ENCODE measurements at regions not wholly inside any gene's neighbourhood (a gene's known extent, or its start where the extent isn't known, plus 50 kb on each side); places are given as distances from the start of the nearest gene placed in this dataset.

DNA sequence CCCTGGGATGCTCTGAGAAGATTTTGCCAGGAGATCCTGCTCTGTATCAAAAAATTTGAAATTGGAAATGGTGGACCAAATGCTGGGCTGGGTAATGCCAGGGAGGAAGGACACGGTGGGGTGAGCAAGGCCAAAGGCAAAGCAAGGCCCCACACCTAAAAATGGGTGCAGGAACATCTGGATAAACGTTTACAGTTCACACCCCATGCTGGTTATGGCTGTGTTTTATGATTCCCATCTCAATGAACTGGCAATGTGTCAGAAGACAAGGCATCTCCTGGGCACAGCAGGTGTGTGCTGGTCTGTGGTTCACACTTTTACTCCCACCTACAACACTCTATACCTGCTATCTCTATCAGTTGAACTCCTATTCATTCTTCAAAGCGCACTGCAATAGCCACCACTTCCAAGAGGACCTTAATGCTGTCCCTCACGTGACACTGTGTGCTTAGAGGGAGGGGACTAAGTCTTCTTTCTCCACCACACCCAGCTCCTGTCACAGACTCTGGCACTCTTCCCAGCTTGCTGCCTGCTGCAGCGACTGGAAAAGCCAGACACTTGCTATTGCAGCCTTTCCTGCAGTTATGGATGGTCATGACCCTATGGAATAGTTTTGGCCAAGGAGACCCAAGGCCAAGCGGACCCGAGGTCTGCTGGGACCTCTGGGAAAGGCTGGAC lies 277.5 kb downstream of the CTTN start:
- H3K27ac ChIP-seq: no peak overlapping the region
- no peaks in the 10 kb centered on the region for H3K36me3 ChIP-seq (replicated peaks)
- DNase-seq: no peak
- in situ Hi-C loops (cut with HindIII; ENCODE audit: low pct_ligation_motif_present, low sequenced_read_pairs): no loop called here
- H3K4me3 ChIP-seq (ENCODE audit: low read depth, low read length): no peak overlapping the region
- TF ChIP-seq, protein P1, sequence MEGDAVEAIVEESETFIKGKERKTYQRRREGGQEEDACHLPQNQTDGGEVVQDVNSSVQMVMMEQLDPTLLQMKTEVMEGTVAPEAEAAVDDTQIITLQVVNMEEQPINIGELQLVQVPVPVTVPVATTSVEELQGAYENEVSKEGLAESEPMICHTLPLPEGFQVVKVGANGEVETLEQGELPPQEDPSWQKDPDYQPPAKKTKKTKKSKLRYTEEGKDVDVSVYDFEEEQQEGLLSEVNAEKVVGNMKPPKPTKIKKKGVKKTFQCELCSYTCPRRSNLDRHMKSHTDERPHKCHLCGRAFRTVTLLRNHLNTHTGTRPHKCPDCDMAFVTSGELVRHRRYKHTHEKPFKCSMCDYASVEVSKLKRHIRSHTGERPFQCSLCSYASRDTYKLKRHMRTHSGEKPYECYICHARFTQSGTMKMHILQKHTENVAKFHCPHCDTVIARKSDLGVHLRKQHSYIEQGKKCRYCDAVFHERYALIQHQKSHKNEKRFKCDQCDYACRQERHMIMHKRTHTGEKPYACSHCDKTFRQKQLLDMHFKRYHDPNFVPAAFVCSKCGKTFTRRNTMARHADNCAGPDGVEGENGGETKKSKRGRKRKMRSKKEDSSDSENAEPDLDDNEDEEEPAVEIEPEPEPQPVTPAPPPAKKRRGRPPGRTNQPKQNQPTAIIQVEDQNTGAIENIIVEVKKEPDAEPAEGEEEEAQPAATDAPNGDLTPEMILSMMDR (IDR thresholded peaks at IDR 0.05; ENCODE audit: low read depth, low read length, missing control alignments): no peak
- no peaks in the 10 kb centered on the region for H3K27me3 ChIP-seq (replicated peaks)

DNA sequence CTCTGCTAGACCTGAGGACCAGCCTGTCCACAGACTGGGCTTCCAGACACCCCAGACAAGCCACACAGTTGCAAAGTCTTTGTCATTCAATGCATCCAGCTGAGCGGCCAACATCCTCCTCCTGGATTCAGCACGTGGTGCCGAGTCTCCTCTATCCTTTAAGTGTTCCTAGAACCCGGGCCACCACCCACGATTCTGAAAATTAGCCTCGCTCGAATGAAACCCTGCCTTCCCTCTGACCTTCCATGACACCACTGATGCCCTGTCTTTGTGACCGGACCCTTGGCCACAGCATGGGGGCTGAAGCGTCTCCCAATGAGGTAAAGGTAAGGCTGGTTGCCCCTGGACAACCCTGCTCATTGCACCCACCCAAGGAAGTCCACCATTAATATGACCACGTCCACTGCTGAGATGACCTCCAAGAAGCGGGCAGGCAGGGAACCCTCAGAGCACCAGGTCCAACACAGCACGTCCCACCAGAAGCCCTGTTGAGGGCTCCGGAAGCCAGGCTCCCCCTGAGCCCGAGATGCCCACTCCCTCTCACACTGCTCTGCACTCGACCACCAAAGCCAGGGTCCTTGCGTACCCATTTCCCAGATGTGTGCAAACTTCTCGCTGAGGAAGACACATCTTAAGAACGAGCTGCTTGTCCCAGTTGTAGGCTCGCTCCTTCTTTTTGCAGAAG lies 279.0 kb downstream of the CTTN start:
- in situ Hi-C loops (cut with HindIII; ENCODE audit: low pct_ligation_motif_present, low sequenced_read_pairs): no loop called here

DNA sequence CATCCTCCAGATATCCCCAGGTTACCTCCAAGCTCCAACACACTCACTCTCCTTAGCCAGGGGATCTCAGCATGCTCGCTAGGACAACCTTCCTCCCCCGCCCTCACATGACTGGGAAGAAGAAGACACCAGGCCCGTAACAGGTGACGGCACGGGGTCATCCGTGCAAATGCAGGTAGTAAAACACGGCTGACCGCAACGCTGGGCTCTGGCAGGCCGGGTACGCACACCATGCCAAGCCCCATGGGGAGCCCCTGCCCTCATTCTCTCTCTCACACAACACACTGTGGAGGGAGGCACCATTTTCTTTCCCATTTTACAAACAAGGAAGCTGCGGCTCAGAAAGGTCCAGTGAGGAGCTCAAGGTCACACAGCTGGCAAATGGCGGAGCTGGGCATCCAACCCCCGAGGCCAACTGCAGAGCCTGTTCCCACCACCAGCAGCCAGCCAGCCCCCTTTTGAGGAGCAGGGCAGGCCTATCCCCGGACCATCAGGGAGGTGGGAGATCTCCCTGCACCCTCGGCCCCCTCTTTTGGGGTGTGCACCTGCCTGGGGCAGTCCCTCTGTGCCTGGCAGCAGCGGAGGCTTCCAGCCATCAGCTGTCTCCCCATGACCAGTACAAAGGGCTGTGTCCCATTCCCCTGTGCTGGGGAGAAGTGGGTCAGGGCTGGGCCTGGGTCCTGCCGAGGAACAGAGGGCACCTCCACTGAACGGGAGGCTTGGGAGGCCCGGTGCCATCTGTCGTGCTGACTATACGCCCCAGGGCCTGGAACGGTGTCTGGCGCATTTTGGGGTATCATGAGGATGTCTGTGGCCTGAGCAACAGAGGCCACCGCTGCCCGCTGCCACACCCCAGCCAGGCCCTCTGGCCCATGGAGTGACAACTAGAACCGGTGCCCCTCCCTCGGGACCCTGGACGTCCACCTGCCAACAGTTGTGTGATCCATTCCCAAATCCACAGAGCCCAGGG lies 280.9 kb downstream of the CTTN start:
- Histone ChIP-seq H3K27ac (no peak overlapping the region), H3K36me3 (replicated peaks) (no peaks in the 10 kb centered on the region), H3K27me3 (replicated peaks) (no peaks in the 10 kb centered on the region), H3K4me3 (ENCODE audit: low read depth, low read length) (no peak overlapping the region)
- TF ChIP-seq, protein P1 (IDR thresholded peaks at IDR 0.05; ENCODE audit: low read depth, low read length, missing control alignments): no peak
- in situ Hi-C loops (cut with HindIII; ENCODE audit: low pct_ligation_motif_present, low sequenced_read_pairs): no loop called here
- no peak for DNase-seq

More for the DNA sequence above, 279.0 kb downstream of the CTTN start:
- H3K36me3 ChIP-seq (replicated peaks): no peaks in the 10 kb centered on the region
- TF ChIP-seq, protein P1 (IDR thresholded peaks at IDR 0.05; ENCODE audit: low read depth, low read length, missing control alignments): no peak
- no peak overlapping the region for H3K27ac ChIP-seq
- no peak overlapping the region for H3K4me3 ChIP-seq (ENCODE audit: low read depth, low read length)
- no peak for DNase-seq
- no peaks in the 10 kb centered on the region for H3K27me3 ChIP-seq (replicated peaks)

DNA sequence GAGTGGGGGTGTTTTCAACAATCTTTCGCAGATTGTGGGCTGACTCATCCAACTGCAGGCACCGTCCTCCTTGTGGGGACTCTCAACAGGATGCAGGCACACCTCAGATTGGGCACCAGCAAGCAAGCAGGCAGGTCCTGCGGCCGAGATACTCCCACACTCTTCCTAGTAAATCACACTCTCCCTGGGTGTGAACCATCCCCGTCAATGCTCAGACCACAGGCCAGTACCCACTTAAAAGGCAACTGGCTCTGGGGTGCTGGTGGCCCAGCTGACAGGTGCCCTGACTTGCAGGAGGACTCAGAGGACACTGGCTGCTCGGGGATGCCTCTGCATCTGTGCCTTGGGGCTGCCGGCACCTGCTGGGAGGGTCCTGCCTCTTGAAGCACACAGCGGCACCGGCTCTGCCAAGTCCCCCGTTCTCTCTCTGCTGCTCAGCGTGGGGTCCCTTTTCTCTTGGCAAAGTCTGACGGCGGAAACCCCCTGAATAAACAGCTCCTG lies 282.5 kb downstream of the CTTN start:
- DNase-seq: no peak
- Histone ChIP-seq H3K27ac (no peak overlapping the region), H3K4me3 (ENCODE audit: low read depth, low read length) (no peak overlapping the region), H3K36me3 (replicated peaks) (no peaks in the 10 kb centered on the region), H3K27me3 (replicated peaks) (no peaks in the 10 kb centered on the region)
- in situ Hi-C loops (cut with HindIII; ENCODE audit: low pct_ligation_motif_present, low sequenced_read_pairs): no loop called here
- TF ChIP-seq, protein P1 (IDR thresholded peaks at IDR 0.05; ENCODE audit: low read depth, low read length, missing control alignments): no peak

DNA sequence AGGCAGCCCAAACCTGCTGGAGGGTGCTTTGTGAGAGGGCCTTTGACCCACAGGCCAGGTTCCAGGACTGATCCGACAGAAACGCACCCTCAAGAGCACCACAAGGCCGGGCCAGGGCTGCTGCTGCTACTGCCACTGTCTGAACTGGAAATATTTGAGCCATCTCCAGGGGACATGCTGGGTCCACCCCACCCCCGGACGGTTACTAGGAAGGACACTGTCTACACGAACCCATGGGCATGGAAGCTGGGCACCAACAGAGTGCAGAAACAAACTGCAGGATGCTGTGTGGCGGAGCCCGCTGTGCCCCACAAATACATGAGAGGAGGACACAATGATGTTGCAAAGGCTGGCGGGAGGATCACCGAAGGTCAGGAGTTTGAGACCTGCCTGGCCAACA lies 283.7 kb downstream of the CTTN start:
- in situ Hi-C loops (cut with HindIII; ENCODE audit: low pct_ligation_motif_present, low sequenced_read_pairs): no loop called here

More for the DNA sequence above, 283.7 kb downstream of the CTTN start:
- TF ChIP-seq, protein P1 (IDR thresholded peaks at IDR 0.05; ENCODE audit: low read depth, low read length, missing control alignments): no peak
- DNase-seq: no peak
- Histone ChIP-seq H3K36me3 (replicated peaks) (no peaks in the 10 kb centered on the region), H3K27ac (no peak overlapping the region), H3K27me3 (replicated peaks) (no peaks in the 10 kb centered on the region), H3K4me3 (ENCODE audit: low read depth, low read length) (no peak overlapping the region)
